HCT116 (cell line): ENCODE measurements at regions not wholly inside any gene's neighbourhood (a gene's known extent, or its start where the extent isn't known, plus 50 kb on each side); places are given as distances from the start of the nearest gene placed in this dataset.

Experiments
- CTCF ChIP-seq, 3 experiments: fragments of 200-600 bp in 1 of 3; sonication (generic) in 1 of 3; IDR thresholded peaks in 2 of 3; conservative IDR thresholded peaks in 1 of 3; 2 replicates each; pipeline ENCODE4 v1.5.1; 2012 to 2017; ENCODE audit warnings: low read depth in 2 of 3, low read length in 2 of 3, antibody characterized with exemption in 1 of 3, borderline replicate concordance in 1 of 3, control low read depth in 1 of 3, mild to moderate bottlenecking in 1 of 3, mixed read lengths in 1 of 3, mixed run types in 1 of 3, moderate library complexity in 1 of 3; ENCODE audit not compliant: insufficient read depth in 1 of 3
- ELF1 ChIP-seq: IDR thresholded peaks from 2 replicates; pipeline ENCODE4 v1.6.1; 2012; ENCODE audit warnings: low read depth, borderline replicate concordance
- EZH2 ChIP-seq: fragments of 200-600 bp; sonication (generic); IDR thresholded peaks from 2 replicates; pipeline ENCODE4 v1.6.1; 2017; ENCODE audit warnings: antibody characterized with exemption, mixed run types
- FOSL1 ChIP-seq: IDR thresholded peaks from 2 replicates; pipeline ENCODE4 v1.6.1; 2012; ENCODE audit warnings: low read depth
- POLR2A ChIP-seq: IDR thresholded peaks from 2 replicates; pipeline ENCODE4 v1.7.0; 2011; ENCODE audit warnings: borderline replicate concordance; ENCODE audit not compliant: insufficient read depth, insufficient read length; ENCODE audit errors: extremely low read depth
- POLR2AphosphoS5 ChIP-seq: IDR thresholded peaks from 2 replicates; pipeline ENCODE4 v1.6.1; 2011; ENCODE audit warnings: mild to moderate bottlenecking, low read depth, low read length, moderate library complexity
- SIN3A ChIP-seq: IDR thresholded peaks from 2 replicates; pipeline ENCODE4 v1.6.1; 2012; ENCODE audit warnings: low read depth
- TCF7L2 ChIP-seq: IDR thresholded peaks from 2 replicates; pipeline ENCODE4 v1.7.0; 2011; ENCODE audit warnings: borderline replicate concordance, inconsistent platforms; ENCODE audit not compliant: insufficient read depth, insufficient read length; ENCODE audit errors: extremely low read depth
- TF ChIP-seq, protein P1 (sequence below): IDR thresholded peaks from 2 replicates; pipeline ENCODE4 v1.6.1; 2012; ENCODE audit warnings: low read depth

DNA sequence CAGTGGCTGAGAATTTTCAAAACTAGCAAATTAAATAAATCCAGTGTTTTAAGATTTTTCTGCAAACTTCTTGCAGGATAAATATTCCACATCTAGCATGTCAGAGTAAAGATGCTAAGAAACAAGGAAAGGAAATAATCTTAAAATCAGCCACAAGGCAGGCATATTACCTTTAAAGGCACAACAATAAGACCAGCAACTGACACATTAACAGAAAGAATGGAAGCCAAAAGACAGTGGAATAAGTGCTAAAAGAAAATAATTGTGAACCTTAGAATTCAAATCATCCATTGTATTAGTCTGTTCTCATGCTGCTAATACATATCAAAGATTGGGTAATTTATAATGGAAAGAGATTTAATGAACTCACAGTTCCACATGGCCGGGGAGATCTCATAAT lies 132.4 kb downstream of the FAR1 start:
- TF ChIP-seq EZH2 (no peak), POLR2AphosphoS5 (no peak), CTCF (IDR thresholded peaks at IDR 0.05 in 2 of 3, conservative IDR thresholded peaks at IDR 0.05 in 1 of 3; ENCODE audit: borderline replicate concordance in 1 of 3, insufficient read depth in 1 of 3, low read depth in 2 of 3, low read length in 2 of 3) (no peak), FOSL1 (no peak), SIN3A (no peak), ELF1 (no peak), TCF7L2 (no peak), POLR2A (no peak)
- TF ChIP-seq, protein P1, sequence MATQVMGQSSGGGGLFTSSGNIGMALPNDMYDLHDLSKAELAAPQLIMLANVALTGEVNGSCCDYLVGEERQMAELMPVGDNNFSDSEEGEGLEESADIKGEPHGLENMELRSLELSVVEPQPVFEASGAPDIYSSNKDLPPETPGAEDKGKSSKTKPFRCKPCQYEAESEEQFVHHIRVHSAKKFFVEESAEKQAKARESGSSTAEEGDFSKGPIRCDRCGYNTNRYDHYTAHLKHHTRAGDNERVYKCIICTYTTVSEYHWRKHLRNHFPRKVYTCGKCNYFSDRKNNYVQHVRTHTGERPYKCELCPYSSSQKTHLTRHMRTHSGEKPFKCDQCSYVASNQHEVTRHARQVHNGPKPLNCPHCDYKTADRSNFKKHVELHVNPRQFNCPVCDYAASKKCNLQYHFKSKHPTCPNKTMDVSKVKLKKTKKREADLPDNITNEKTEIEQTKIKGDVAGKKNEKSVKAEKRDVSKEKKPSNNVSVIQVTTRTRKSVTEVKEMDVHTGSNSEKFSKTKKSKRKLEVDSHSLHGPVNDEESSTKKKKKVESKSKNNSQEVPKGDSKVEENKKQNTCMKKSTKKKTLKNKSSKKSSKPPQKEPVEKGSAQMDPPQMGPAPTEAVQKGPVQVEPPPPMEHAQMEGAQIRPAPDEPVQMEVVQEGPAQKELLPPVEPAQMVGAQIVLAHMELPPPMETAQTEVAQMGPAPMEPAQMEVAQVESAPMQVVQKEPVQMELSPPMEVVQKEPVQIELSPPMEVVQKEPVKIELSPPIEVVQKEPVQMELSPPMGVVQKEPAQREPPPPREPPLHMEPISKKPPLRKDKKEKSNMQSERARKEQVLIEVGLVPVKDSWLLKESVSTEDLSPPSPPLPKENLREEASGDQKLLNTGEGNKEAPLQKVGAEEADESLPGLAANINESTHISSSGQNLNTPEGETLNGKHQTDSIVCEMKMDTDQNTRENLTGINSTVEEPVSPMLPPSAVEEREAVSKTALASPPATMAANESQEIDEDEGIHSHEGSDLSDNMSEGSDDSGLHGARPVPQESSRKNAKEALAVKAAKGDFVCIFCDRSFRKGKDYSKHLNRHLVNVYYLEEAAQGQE: no peak
